ENCODE measurements at regions not wholly inside any gene's neighbourhood (a gene's known extent, or its start where the extent isn't known, plus 50 kb on each side); places are given as distances from the start of the nearest gene placed in this dataset.

DNA sequence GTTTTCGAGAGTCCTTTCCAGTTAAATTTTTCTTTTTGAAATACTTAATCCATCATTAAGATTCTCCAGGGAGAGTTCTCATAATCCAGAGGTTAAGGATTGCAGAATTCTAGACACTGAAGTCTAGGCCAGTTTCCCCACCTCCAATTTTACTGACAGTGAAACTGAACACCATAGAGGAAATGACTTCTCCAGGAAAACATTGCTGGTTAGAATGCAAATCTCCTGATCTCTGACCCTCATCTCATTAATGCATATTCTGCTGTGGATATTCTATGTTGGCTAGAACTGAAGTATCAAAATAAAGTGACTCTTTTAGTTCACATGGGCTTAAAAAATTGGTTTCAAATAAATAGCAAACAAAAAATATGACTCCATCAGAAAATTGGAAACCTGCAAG, 105.8 kb upstream of the UGP2 start:
- TF ChIP-seq, protein P1, sequence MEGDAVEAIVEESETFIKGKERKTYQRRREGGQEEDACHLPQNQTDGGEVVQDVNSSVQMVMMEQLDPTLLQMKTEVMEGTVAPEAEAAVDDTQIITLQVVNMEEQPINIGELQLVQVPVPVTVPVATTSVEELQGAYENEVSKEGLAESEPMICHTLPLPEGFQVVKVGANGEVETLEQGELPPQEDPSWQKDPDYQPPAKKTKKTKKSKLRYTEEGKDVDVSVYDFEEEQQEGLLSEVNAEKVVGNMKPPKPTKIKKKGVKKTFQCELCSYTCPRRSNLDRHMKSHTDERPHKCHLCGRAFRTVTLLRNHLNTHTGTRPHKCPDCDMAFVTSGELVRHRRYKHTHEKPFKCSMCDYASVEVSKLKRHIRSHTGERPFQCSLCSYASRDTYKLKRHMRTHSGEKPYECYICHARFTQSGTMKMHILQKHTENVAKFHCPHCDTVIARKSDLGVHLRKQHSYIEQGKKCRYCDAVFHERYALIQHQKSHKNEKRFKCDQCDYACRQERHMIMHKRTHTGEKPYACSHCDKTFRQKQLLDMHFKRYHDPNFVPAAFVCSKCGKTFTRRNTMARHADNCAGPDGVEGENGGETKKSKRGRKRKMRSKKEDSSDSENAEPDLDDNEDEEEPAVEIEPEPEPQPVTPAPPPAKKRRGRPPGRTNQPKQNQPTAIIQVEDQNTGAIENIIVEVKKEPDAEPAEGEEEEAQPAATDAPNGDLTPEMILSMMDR (IDR thresholded peaks at IDR 0.05; ENCODE audit: low read length) = no peak
- no peak for TF ChIP-seq EZH2 (optimal IDR thresholded peaks at IDR 0.05; ENCODE audit: low read depth, low read length)
